Natural killer cell (primary cell): ENCODE measurements at regions not wholly inside any gene's neighbourhood (a gene's known extent, or its start where the extent isn't known, plus 50 kb on each side); places are given as distances from the start of the nearest gene placed in this dataset.

Experiments used
- ATAC-seq, 3 donors: fragments of 150-1000 bp in 2 of 3; fragments of 200-7000 bp in 1 of 3; cut with Tn5 transposase; 1 replicate in 1 of 3; 2 replicates in 2 of 3; pipeline ENCODE4 v1.10.0; 2021; ENCODE audit warnings: mild to moderate bottlenecking in 2 of 3, moderate library complexity in 2 of 3
- DNase-seq, 2 donors: peaks; one replicate each; pipeline versions ENCODE4 v3.0.0 to v3.0.0-alpha.2; 2013 to 2021; ENCODE audit warnings: mixed read lengths in 1 of 2
- H3K27ac ChIP-seq: one replicate; pipeline ENCODE4 v1.5.1; 2013; ENCODE audit warnings: mild to moderate bottlenecking, low read length
- H3K27me3 ChIP-seq: one replicate; pipeline ENCODE4 v1.6.1; 2013; ENCODE audit warnings: low read length; ENCODE audit not compliant: control insufficient read depth, insufficient read depth
- H3K36me3 ChIP-seq: one replicate; pipeline ENCODE4 v1.6.1; 2013; ENCODE audit warnings: low read length; ENCODE audit not compliant: control insufficient read depth, insufficient read depth
- H3K4me1 ChIP-seq: one replicate; pipeline ENCODE4 v1.6.1; 2013; ENCODE audit warnings: low read length; ENCODE audit not compliant: control insufficient read depth, insufficient read depth
- H3K4me3 ChIP-seq: one replicate; pipeline ENCODE4 v1.5.1; 2013; ENCODE audit warnings: low read length
- H3K9me3 ChIP-seq: one replicate; pipeline ENCODE4 v1.6.1; 2013; ENCODE audit warnings: low read length; ENCODE audit not compliant: control insufficient read depth, insufficient read depth
- H3K27ac Mint-ChIP-seq, 2 donors: one replicate each; pipeline ENCODE4 v1.8.0; 2022; ENCODE audit warnings: mild to moderate bottlenecking in 2 of 2, mixed read lengths in 2 of 2, moderate library complexity in 1 of 2
- H3K27me3 Mint-ChIP-seq, 2 donors: one replicate each; pipeline ENCODE4 v1.8.0; 2022; ENCODE audit warnings: low read depth in 2 of 2, mixed read lengths in 2 of 2
- H3K36me3 Mint-ChIP-seq: one replicate; pipeline ENCODE4 v1.8.0; 2022; ENCODE audit warnings: mixed read lengths
- H3K4me1 Mint-ChIP-seq, 2 donors: one replicate each; pipeline ENCODE4 v1.8.0; 2022; ENCODE audit warnings: mixed read lengths in 2 of 2
- H3K4me3 Mint-ChIP-seq: one replicate; pipeline ENCODE4 v1.8.0; 2022; ENCODE audit warnings: mild to moderate bottlenecking, moderate library complexity, mixed read lengths
- H3K9me3 Mint-ChIP-seq, 2 donors: one replicate each; pipeline ENCODE4 v1.8.0; 2022; ENCODE audit warnings: mixed read lengths in 2 of 2
- WGBS: methylation state at CpG from one replicate; pipeline ENCODE4 v1.1.7; 2013; ENCODE audit warnings: missing lambda C conversion rate; ENCODE audit not compliant: insufficient coverage; 5-methylcytosine and 5-hydroxymethylcytosine counted together
- intact Hi-C: fragments of 100-400 bp; cut with micrococcal nuclease; formaldehyde crosslinking; loops from one replicate; pipeline ENCODE4 v1.14.2; 2022
- TF ChIP-seq, protein P1 (sequence below): fragments of 200-600 bp; IDR thresholded peaks from one replicate; pipeline ENCODE4 v1.8.0; 2022; ENCODE audit warnings: antibody characterized with exemption

DNA sequence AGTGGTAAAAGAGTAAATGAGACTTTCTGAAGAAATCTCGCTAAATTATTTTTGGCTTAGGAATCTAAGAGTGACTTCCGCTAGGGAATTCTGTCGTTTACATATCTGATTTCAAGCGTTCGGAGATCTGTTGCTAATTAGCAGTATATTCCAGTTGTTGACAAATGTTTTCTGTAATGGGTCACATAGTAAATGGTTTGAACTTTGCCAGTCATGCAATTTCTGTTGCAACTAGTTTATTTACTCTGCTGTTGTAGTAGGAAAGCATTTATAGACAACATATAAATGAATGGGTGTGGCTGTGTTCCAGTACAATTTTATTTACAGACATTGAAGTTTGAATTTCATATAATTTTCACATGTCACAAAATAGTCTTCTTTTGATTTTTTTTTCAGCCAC lies 57.4 kb upstream of the JAK2 start:
- DNase-seq = no peak
- Mint-ChIP-seq H3K4me3 (no peak overlapping the region), H3K36me3 (no peaks in the 10 kb centered on the region), H3K27ac (no peak overlapping the region), H3K9me3 (no peaks in the 10 kb centered on the region), H3K27me3 (no peaks in the 10 kb centered on the region), H3K4me1 (peaks cover 6% of the 10 kb centered on the region in 2 donors)
- Histone ChIP-seq H3K4me3 (no peak overlapping the region), H3K27me3 (no peaks in the 10 kb centered on the region), H3K9me3 (no peaks in the 10 kb centered on the region), H3K4me1 (no peaks in the 10 kb centered on the region), H3K36me3 (no peaks in the 10 kb centered on the region), H3K27ac (no peak overlapping the region)
- intact Hi-C loops = no loop called here
- no peak for ATAC-seq
- 97% methylated on average over 5 of the region's 5 CpGs for WGBS
- TF ChIP-seq, protein P1, sequence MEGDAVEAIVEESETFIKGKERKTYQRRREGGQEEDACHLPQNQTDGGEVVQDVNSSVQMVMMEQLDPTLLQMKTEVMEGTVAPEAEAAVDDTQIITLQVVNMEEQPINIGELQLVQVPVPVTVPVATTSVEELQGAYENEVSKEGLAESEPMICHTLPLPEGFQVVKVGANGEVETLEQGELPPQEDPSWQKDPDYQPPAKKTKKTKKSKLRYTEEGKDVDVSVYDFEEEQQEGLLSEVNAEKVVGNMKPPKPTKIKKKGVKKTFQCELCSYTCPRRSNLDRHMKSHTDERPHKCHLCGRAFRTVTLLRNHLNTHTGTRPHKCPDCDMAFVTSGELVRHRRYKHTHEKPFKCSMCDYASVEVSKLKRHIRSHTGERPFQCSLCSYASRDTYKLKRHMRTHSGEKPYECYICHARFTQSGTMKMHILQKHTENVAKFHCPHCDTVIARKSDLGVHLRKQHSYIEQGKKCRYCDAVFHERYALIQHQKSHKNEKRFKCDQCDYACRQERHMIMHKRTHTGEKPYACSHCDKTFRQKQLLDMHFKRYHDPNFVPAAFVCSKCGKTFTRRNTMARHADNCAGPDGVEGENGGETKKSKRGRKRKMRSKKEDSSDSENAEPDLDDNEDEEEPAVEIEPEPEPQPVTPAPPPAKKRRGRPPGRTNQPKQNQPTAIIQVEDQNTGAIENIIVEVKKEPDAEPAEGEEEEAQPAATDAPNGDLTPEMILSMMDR = no peak

DNA sequence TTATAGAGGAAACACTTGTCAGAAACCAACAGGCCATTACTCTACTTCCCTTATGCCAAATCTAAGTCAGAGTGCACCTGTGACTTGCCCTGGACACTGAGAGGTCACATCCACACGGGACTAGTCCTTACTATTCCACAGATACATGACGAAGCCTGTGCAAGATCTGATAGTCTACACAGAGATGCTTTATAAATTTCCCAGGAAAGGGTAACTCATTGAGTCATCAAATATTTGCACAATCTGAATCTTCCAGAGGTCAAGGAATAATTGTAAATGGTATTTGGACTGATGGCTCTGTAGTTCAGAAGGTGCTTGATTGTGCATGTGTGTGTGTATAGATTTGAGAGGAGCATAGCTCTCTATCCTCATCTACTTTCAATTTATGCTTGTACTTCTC lies 55.2 kb upstream of the JAK2 start:
- no peaks in the 10 kb centered on the region for H3K9me3 ChIP-seq
- intact Hi-C loops = no loop called here

DNA sequence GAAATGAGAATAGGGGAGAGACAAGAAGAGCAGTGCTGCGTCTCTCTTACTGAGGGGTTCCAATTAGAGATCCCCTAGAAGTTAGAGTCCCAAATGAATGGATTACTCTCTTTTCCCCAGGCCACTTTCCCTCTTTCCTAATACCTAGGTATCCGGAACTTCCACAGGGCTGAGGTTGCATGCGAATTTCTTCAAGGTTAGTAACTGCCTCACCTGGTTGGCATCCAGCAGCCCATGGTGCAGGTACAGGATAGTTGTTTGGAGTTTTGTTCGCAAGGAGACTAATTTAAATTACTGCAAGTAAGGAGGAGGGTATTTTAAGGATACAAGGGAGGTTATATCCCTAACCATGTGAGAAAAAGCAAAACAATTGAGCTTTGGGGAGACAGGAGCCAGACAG lies 52.4 kb upstream of the JAK2 start:
- Mint-ChIP-seq H3K4me3 (no peak overlapping the region), H3K27me3 (no peaks in the 10 kb centered on the region), H3K4me1 (peaks cover 21 to 22% of the 10 kb centered on the region in 2 donors), H3K36me3 (no peaks in the 10 kb centered on the region), H3K9me3 (no peaks in the 10 kb centered on the region), H3K27ac (no peak overlapping the region)
- DNase-seq (no peak), ATAC-seq (no peak)
- WGBS = 100% methylated on average over 4 of the region's 4 CpGs
- Histone ChIP-seq H3K4me3 (no peak overlapping the region), H3K4me1 (peaks cover 11% of the 10 kb centered on the region), H3K27ac (no peak overlapping the region), H3K27me3 (no peaks in the 10 kb centered on the region), H3K36me3 (no peaks in the 10 kb centered on the region), H3K9me3 (no peaks in the 10 kb centered on the region)
- TF ChIP-seq, protein P1 = no peak
- intact Hi-C loops = no loop called here

More for the DNA sequence above, 55.2 kb upstream of the JAK2 start:
- 70% methylated on average over 2 of the region's 2 CpGs for WGBS
- Mint-ChIP-seq H3K4me1 (no peaks in the 10 kb centered on the region), H3K4me3 (no peak overlapping the region), H3K27ac (no peak overlapping the region), H3K9me3 (no peaks in the 10 kb centered on the region), H3K36me3 (no peaks in the 10 kb centered on the region), H3K27me3 (no peaks in the 10 kb centered on the region)
- DNase-seq (no peak), ATAC-seq (no peak)
- H3K4me1 ChIP-seq = no peaks in the 10 kb centered on the region
- H3K27ac ChIP-seq = no peak overlapping the region
- H3K27me3 ChIP-seq = no peaks in the 10 kb centered on the region
- TF ChIP-seq, protein P1 = no peak
- no peak overlapping the region for H3K4me3 ChIP-seq
- H3K36me3 ChIP-seq = no peaks in the 10 kb centered on the region

DNA sequence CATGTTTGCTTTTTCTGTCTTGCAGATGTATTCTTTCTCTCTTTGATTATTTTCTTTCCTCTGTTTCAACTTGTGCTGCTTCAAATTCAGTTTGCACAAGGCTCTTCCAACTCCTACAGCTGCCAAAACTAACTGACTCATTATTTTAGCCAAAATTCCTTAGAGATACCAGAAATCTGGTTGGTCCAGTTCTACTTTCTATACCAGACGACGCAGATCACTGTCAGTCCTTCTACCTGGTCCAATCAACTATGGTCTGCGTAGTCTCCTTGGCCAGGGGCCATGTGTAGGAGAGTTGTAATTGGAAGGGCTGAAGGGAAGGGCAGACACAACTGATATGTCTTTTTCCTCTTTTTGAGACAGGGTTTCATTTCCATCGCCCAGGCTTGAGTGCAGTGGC lies 51.9 kb upstream of the JAK2 start:
- H3K36me3 ChIP-seq = no peaks in the 10 kb centered on the region
- Mint-ChIP-seq H3K36me3 (no peaks in the 10 kb centered on the region), H3K4me1 (peaks cover 26 to 27% of the 10 kb centered on the region in 2 donors), H3K27ac (no peak overlapping the region), H3K9me3 (no peaks in the 10 kb centered on the region), H3K27me3 (no peaks in the 10 kb centered on the region), H3K4me3 (no peak overlapping the region)
- ATAC-seq (no peak), DNase-seq (no peak)
- no peaks in the 10 kb centered on the region for H3K27me3 ChIP-seq
- TF ChIP-seq, protein P1 = no peak
- 85% methylated on average over 4 of the region's 4 CpGs for WGBS
- no peak overlapping the region for H3K27ac ChIP-seq
- H3K9me3 ChIP-seq = no peaks in the 10 kb centered on the region
- H3K4me1 ChIP-seq = peaks cover 13% of the 10 kb centered on the region
- intact Hi-C loops = no loop called here
- no peak overlapping the region for H3K4me3 ChIP-seq
